Transverse colon (tissue), 3 donors: ENCODE measurements at regions not wholly inside any gene's neighbourhood (a gene's known extent, or its start where the extent isn't known, plus 50 kb on each side); places are given as distances from the start of the nearest gene placed in this dataset.

Experiments used
- CTCF ChIP-seq, 5 experiments: fragments of 200-600 bp in 3 of 5; fragments of 450-650 bp in 2 of 5; sonication (generic) in 3 of 5; IDR thresholded peaks; 1 replicate in 2 of 5; 2 replicates in 3 of 5; pipeline ENCODE4 v1.5.1; 2016 to 2017; ENCODE audit warnings: antibody characterized with exemption in 5 of 5, inconsistent platforms in 3 of 5, mild to moderate bottlenecking in 2 of 5, moderate library complexity in 1 of 5
- EP300 ChIP-seq: sonication (generic); formaldehyde crosslinking; IDR thresholded peaks from one replicate; pipeline ENCODE4 v1.6.1; 2017; ENCODE audit warnings: antibody characterized with exemption, low read depth
- POLR2A ChIP-seq: fragments of 450-650 bp; IDR thresholded peaks from one replicate; pipeline ENCODE4 v1.6.1; 2016; ENCODE audit warnings: antibody characterized with exemption, mild to moderate bottlenecking, moderate library complexity

GRCh38 chr13:22017226-22017625 lies 346.4 kb downstream of the FGF9 start:
- TF ChIP-seq CTCF (IDR thresholded peaks at IDR 0.05) (no peak), POLR2A (no peak), EP300 (no peak)
